CD4-positive, alpha-beta T cell treated with Interleukin-17A for 1 hour (primary cell): ENCODE measurements at regions not wholly inside any gene's neighbourhood (a gene's known extent, or its start where the extent isn't known, plus 50 kb on each side); places are given as distances from the start of the nearest gene placed in this dataset.
"Not testable (repeated sequence)": the region's sequence is repeated elsewhere in the genome, so short reads cannot be mapped to it uniquely, and the experiment has no call there.

Experiments
- DNase-seq: peaks from one replicate; pipeline ENCODE4 v3.0.0-alpha.2; 2020

DNA sequence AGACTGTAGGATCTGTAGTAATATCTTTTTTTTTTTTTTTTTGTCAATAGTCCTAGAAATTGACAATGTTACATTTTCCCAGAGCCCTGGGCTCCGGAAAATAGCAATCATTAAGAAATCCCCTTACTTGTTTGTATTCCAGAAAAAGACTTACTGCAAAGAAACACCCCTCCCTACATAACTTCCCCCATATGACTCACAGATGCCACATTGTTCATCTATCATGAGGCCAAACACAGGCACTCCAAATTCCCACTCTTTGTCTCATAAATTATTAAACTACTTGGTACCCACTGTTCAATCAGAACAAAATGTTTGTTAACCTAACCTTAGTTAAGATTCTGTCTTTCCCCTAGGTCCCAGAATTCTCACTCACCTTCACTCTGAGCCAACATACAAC is 53.5 kb downstream of the TEX51 start:
- DNase-seq: no peak

DNA sequence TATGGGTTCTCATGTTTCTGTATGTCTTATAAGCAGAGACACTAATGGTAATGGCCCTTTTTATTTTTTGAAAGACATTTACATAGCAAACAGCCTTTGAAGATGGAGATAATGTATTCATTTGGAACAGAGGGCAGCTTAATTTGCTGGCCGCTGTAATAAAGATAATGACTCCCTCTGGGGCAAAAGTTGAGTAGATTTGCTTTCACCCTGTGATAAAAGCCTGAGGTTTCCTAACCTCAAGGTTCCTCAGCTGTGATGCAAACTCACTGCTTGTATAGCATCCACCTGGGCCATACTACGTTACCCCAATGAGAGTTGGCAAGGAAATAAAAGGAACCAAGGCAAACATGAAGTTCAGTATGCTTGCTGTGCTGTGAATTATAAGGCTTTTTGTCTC is 54.8 kb downstream of the TEX51 start:
- DNase-seq: no peak

DNA sequence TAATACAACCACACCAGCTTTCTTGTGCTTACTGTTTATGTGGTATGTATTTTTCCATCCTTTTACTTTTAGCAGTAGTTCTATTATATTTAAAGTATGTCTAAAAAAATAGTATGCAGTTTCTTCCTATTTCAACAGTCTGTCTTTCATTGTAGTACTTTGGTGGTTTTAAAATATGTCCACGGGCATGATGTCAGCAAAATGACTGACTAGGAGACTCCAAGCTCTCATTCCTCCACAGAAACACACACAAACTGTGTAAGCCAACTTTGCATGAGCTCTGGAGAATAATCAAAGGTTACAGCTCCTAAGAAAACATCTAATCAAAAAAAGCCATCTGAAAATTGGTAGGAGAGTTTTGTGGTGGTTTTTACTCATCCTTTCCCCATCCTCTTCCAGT is 56.1 kb downstream of the TEX51 start:
- no peak for DNase-seq

DNA sequence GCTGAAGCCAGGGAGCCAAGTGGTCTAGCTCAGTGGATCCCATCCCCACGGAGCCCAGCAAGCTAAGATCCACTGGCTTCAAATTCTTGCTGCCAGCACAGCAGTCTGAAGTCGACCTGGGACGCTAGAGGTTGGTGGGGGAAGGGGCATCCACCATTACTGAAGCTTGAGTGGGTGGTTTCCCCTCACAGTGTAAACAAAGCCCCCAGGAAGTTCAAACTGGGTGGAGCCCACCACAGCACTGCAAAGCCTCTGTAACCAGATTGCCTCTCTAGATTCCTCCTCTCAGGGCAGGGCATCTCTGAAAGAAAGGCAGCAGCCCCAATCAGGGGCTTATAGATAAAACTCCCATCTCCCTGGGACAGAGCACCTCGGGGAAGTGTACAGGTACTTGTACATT is 58.1 kb downstream of the TEX51 start:
- not testable (repeated sequence) for DNase-seq

DNA sequence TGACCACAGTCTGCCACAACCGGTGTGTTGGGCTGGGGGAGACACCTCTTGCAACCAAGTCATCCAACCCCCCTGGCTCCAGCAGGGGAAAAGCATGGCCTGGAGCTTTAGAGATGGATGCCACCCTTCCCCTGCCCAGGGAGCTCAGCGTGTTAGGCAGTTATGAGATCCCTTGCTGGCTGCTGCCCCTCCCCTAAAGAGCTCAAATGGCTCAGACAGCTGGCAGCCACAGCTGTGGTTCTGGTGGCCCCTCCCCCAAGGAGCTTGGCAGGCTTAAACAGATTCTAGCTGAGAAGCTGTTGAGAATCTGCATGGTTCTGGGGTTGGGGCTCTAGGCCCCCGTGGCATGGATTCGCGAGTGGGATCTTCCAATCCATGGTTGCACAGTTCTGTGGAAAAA is 64.7 kb downstream of the TEX51 start:
- no peak for DNase-seq

DNA sequence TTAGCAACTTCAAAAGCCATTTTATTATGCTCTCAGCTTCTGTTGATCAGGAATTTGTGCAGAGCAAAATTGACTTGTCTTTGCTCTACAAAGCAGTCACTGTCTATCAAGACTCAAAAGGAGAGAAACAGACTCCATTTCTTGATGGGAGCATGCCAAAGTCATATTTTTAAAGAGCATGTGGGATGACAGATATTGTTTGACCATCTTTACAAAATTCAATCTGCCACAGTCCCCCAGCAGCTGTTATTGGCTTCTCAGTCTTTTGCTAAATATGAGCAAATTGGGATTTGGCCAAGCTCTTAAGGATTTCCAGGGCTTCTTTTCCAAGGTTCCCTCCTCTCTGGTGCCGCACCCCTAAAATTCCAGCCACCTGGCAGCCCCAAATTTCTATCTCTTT is 67.9 kb downstream of the TEX51 start:
- no peak for DNase-seq

DNA sequence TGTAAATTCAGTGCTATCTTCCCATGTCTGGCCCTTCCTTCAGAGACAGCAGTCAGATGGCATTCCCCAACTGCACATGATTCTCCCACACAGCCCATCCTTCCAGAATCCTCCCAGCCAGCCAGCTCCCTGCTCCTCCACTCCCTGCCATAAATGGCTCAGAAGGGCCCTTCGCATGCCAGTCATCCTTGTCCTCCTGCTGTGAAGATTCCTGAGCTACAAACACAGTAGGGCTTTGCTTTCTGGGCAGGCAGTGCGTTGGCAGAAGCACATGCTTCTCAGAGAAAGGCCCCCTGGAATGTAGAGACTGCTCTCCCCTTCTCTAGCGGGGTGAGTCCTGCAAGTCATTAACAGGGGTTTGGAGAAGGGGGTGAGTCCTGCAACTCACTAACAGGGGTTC is 71.9 kb downstream of the TEX51 start:
- no peak for DNase-seq

DNA sequence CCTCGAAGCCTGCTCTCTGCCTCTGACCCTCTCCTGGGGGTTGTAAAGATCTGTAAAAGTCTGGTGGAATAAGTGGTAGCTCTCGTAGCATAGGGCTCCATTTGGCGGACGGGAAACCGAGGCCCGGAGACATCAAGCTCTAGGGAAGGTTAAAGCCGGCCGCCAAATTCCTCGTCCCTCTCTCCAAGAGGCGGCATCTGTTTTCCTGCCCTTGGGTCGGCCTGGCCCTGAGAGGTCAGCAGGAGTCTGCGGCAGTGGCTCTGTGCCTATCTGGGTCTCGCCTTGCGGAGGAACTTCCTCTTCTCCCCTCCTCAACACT is 72.4 kb downstream of the TEX51 start:
- no peak for DNase-seq

DNA sequence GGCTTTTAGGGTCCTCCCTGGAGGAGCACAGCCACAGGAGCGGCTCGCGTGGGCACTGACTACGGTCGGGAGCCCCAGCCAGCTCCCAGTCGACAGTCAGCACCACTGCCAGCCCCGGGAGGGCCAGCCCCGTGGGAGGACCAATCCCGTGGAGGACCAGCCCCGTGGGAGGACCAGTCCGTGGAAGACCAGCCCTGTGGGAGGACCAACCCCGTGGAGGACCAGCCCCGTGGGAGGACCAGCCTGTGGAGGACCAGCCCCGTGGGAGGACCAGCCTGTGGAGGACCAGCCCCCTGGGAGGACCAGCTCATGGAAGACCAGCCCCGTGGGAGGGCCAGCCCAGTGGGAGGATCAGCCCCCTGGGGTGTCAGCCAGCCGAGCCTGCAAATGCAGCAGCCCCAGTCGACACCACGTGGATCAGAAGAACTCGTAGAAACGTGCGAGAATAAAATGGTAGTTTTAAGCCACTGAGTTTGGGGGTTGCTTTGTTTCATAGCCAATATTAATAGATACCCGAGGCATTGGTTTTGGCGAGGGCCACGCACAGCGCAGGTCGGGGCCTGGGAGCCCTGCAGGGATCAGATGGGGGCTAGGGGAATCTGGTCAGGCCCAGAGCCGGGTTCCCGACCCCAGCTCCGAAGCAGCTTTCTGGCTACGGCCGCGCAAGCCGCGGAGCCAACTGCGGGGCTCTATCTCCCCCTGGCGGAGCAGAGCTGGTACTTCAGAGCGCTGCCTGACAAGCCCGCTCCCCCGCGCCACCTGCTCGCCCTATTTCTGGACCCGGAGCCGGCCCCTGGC is 73.0 kb downstream of the TEX51 start:
- DNase-seq: peak; percentile 61

DNA sequence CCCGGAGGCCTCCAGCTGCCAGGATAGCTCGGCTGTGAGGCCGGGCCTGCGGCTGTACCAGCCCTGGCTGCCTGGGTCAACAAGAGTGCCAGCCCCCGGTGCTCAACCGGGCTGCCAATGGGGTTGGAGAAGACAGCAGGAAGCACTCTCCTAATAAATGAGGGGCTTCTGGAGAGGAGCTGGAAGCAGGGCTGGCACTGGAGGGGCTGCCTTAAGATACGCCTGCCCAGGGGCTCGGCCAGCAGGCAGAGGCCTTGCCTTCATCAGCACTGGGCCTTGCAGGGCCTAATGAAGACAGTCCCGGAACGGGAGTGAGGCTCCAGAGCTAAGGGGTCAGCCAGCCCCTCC is 73.6 kb downstream of the TEX51 start:
- no peak for DNase-seq

DNA sequence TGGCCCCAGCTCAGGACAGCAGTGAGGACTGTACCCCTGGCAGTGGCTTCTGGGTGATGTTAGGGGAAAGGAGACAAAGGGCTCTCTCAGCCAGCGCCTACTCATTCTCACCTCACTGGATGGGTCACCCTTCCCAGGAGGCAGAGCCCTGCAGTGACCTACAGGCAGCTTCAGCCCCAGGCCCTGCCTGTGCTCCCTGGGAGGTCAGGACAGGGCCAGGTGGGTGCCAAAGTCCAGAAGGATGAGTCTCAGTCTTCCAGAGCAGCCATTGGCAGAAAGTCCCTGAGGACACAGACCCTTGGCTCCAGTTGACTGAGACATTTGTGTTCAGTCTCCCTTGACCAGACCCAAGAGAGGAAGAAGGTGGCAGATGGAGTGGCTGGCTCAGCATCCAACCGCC is 75.1 kb downstream of the TEX51 start:
- DNase-seq: no peak

DNA sequence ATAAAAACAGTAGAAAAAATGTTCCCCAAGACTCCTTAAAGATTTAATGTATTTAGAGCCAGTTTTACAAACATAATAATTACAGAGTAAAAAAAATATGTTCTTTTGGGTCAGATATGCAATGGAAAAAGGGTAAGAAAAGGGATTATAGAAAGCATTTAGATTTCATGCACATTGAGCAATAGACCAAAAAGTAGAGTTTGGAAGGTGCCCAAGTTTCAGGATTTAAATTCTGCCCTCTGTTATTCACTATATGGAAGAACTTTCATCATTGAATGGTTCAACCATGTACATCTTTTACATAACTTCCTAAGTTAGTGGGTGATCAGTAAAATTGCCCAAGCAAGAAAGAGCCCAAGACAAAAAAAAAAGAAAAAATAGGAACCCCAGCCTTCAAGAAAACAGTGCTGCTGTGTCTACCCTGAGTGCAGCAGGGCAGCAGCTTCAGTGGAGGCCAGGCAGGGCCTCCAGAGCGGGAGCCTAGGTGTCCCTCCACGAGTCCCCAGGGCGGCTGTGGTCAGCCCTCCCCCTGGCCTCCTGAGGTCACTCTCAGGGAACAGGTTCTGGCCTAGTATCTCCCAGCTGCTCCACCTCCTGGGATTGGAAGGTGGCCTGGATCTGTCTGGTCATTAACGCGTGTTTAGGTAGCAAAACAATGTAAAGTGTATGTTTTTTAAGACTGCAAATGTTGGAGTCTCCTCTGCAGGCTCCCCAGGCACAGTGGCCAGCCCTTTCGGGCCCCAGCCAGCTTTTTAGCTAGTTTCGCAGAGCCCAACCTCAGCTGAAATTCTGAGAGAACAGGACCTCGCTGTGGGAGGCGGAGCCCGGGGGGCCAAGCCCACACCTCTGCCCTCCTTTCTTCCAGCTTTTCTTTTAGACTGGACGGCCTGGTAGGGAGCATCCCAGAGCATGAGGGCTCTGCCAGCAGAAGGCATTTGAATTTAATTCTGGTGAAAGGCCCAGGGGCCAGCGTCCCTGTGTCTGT is 77.3 kb downstream of the TEX51 start:
- DNase-seq: no peak

DNA sequence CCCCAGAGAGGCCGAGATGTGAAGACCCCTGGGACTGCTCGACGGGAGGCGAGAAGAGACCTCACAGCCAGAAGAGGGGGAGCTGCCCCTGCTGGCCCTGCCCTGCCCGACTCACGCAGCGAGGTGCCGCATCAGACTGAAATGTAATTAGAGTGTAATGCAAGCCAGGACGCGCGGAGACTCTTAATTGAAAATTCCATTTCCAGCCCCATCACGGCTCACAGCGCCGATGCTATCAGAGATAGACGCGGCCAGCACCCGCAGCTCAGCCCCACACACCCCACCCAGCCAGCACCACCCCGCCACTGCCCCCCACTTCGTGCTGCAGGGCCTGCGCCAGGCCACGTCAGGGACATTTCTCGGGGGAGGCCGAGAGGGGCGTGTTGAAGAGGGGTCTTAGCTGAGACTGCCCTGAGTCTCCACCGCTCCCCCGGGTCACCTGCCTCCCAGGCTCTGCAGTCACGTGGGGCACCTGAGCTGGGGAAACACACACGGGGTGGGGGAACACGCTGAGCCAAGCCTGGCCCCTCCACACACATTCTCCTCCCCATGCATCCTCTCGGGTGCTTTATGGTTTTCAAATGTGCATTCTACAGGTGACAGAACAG is 78.1 kb downstream of the TEX51 start:
- DNase-seq: no peak

DNA sequence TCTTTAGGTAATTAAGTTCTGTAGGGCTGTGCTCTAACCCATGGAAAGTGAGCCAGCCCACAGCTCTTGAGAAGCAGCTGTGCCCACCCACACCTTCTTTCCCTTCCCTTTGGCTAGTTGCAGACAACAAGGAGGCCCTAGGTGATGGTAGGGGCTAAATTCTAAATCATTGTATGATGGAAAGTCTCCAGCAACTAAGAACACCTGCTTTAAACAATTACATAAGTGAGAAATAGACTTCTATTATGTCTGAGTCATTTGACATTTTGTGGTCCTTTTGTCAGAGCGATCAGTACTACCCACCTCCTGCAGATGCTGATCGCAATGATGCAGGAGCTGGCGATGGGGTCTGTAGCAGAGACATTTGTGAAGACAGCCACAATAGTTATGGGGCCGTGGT is 79.6 kb downstream of the TEX51 start:
- DNase-seq: no peak

DNA sequence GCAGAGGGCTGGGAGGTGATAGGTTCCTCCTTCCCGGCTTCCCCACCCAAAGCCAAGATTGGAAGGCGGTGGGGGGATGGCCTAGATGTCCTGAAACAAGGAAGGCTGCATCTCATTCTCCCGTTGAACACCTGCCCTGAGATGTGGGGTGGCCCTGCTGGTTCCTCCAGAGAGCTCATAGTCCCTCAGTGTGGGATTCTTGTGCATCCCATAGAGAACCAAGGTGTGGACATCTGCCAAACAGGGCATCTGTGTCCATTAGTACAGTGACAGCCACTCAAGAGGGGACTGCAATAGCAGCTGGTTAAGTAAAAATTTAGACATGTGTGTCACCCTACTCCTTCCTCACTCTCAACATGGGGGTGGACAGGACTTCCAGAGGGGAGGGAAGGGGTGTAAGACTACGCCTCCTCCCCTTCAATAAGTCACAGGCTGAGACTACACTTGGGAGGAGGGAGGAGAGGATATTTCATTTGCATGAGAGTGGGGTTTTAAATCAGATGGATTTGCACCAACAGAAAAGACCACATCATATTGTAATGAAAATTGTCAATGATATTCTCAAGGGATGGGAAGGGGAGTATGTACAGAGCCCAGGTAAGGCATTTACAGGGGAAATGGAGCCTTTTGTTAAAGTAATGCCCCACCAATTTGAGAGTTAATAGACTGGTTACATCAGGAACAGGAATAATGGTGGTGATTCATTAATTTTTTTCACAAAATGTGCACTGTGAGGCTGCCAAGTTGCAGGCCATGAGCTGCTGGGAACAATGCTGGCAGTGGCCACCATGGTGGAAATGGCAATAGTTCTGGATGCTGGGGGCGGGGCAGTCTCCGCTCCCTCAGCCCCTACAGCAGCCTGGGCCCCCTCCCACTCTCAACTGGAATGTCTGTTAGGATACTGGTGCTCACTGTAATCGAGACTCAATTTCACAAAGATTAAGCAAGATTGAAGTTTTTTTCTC is 80.6 kb downstream of the TEX51 start:
- DNase-seq: no peak

DNA sequence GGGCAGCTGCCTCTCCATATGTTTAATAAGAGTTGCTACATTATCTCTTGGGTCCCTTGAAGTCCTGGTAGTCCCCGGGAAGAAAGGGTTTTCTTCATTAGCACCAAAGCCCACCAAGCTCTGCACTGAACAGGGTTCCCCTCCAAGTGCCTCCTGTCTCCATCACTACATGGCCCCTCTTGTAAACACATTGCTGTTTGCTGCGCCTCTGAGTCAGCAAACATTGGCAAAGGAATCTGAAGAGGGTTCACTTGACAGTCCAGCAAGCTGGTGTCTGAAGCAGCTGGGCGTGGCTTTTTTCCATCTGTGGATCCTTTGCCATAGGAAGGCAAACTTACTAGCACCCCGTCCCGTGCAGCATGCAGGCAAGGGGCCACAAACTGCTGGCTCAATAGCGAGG is 82.8 kb downstream of the TEX51 start:
- DNase-seq: no peak

DNA sequence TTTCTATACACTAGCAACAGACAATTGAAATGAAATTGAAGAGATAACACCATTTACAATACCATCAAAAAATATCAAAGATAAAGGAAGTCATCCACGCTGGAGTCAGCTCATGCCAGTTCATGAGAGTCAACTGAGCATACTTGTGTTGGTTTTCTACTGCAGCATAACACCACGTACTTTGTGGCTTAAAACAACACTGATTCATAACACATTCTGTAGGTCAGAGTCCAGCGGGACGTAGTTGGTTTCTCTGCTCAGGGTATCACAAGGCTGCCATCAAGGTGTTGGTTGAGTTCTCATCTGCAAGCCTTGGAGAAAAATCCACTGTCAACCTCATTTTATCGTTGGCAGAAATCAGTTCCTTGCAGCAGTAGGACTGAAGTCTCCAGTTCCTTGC is 84.2 kb downstream of the TEX51 start:
- no peak for DNase-seq

DNA sequence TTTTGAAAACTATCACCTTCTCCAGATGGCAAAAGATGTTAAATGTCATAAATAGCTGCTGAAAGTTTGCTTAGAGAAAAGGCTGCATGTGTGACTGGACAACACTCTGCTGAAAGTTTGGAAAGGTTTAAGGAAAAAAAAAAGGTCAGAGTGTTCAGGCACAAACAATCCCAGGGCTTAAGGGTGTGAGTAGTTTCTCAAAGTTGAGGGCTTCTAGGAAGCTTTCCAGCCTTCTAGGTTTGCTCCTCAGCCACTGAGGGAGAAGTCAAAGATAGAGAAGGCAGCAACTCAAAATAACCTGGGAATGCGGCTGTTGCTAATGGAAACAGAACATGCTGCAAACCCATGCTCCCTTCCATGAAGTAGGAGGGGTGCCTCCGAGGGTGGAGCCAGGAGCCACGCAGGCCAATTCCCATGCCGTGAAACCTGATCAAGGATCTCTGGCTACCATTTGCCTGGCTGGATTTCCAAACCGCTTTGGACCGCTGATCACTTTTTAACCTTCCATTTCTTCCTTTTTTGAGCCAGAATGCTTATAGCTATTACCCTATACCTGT is 88.0 kb downstream of the TEX51 start:
- DNase-seq: no peak

DNA sequence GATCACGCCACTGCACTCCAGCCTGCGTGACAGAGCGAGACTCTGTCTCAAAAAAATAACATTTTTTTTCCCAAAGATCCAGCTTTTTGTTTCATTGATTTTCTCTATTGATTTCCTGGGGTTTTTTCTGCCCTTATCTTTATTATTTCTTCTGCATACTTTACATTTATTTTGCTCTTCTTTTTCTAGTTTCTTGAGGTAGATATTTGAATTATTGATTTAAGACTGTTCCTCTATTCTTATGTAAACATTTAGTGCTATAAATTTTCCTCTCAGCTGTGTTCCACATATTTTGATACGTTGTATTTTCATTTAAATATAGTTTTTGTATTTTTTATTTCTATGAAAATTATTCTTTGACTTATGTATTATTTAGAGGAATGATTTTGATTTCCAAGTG is 89.8 kb downstream of the TEX51 start:
- no peak for DNase-seq

DNA sequence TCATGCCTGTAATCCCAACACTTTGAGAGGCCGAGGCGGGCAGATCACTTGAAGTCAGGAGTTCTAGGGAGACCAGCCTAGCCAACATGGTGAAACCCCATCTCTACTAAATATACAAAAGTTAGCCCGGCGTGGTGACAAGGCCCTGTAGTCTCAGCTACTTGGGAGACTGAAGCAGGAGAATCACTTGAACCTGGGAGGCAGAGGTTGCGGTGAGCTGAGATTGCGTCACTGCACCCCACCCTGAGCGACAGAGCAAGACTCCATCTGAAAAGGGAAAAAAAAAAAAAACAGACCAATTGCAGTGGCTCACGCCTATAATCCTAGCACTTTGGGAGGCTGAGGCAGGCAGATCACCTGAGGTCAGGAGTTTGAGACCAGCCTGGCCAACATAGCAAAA is 90.4 kb downstream of the TEX51 start:
- not testable (repeated sequence) for DNase-seq

DNA sequence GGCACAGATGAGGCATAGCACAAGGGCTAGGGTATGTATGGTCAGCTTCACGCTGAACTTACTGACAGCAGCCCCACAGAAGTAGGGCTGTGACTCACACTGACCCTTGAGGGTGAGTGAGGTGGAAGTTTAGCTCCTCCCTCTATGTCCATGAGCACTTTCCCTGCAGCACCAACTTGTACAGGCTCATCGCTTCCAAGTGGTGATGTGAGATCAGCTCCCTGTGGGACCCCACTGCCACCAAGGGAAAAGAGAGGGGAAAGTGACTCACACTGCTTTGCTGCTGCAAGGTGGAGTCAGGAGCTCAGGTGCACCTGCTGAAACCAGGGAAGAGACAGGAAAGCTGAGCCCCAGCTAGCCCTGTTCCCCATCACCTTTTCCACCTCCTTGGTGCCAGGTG is 91.5 kb downstream of the TEX51 start:
- no peak for DNase-seq
